SKM-1 (cell line): ENCODE measurements at regions not wholly inside any gene's neighbourhood (a gene's known extent, or its start where the extent isn't known, plus 50 kb on each side); places are given as distances from the start of the nearest gene placed in this dataset.
"Not testable (repeated sequence)": the region's sequence is repeated elsewhere in the genome, so short reads cannot be mapped to it uniquely, and the experiment has no call there.

Experiments used
- DNase-seq: peaks from one replicate; lab custom pipeline; 2025; ENCODE audit not compliant: unreplicated experiment; lab: John Stamatoyannopoulos, UW

DNA sequence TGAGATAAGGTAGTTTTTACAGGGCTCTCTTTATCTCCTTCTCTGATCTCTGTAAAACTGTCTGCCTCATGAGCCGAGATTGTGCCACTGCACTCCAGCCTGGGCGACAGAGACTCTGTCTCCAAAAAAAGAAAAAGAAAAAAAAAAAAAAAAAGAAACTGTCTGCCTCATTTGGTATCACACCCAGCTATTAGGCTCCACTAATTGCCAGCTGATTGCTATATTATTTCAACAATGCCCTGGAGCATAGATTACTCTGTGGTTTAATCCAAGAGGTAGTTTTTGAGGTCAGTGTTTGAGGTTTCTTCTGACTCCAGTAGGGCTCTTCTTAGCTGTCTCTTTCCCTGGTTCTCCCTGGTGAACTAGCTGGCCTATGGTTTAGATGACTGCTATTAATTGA, 268.1 kb upstream of the PLPP4 start:
- DNase-seq: no peak

DNA sequence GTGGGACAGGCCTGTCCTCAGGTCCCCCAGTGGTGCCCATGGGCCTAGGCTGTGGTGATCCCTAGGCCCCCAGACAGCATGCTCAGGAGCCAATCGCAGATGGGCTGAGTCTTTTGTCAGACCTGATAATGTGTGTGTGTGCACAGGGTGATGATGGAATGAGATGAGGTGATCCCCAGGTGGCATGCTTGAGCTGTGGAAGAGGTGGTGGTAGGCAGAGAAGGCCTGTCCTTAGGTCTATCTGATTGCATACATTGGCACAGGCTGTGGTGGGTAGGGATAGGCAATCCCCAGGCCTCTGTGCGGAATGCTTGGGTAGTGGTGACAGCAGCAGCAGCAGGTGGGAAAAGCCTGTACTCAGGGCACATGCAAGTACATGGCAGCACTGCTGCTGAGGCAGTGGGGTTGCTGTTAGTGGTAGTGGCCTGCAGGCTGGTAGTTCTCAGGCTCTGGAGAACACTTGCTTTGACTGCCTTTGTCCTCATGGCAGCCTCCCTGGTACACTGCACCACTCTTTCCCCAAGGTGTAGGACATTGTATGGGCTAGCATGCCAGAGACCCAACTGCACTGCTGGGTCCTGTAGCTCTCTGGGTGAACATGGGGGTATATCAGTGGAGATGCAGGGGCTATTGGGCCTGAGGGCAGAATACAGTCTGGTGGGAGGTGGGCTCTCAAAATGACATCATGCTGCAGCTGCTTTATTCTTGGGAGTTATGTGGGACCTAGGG, 260.9 kb upstream of the PLPP4 start:
- no peak for DNase-seq

DNA sequence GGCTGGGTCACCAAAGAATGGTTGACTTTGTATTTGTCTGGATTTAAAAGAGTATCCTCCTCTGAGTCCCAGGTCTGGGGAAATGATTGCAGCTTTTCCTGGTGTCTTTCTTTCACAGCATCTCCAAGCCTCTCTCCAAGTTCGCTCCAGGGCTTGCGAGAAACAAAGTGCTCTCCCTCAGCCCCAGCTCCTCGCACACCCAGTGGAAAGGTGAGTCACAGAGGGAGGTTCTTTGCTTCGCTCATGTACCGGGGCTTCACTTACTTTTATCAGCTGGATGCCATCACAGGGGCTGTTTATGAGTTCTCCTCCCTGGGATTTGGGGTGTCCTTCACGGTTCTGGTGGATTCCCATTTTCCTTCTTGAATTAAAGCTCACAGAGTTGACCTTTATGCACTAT, 252.2 kb upstream of the PLPP4 start:
- no peak for DNase-seq

DNA sequence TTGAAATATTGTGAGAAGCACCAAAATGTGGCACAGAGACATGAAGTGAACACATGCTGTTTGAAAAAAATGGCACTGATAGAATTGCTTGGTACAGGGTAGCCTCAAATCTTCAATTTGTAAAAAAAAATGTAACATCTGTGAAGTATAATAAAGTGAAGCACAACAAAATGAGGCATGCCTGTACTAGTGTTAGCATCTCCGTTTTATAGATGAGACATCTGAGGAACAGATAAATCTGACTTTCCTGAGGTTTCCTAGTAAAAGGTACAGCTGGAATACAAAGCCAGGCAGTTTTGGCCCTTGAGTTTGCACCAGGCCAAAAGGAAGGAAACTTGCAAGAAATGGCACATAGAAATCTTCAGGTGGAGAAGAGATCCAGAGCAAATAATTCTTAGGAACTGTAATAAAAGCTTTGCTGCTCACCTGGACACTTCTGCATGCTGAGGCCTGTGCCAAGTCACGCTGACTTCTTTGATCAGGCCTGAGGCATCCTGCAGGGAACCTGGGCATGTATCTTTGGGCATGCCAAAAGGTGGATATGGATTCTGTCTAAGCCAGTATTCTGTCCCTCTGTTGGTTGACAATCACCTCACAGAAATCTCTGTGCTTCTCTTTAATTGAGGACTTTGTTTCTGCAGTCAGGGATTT, 251.5 kb upstream of the PLPP4 start:
- no peak for DNase-seq

DNA sequence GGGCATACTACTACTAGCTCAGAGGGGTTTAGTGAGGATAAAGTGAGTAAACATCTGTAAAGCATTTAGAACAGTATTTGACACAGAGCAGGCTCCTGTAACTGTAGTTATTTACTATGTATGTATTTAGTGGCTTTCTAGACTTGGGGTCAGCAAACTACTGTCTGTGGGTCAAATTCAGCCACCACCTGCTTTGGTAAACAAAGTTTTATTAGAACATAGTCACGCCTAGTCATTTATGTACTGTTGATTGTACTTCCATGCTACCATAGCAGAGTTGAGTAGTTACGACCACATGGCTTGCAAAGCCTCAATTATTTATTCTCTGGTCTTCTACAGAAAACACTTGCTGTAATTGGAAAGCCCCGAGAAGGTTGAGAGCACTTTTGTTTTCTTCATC, 248.5 kb upstream of the PLPP4 start:
- DNase-seq: no peak

DNA sequence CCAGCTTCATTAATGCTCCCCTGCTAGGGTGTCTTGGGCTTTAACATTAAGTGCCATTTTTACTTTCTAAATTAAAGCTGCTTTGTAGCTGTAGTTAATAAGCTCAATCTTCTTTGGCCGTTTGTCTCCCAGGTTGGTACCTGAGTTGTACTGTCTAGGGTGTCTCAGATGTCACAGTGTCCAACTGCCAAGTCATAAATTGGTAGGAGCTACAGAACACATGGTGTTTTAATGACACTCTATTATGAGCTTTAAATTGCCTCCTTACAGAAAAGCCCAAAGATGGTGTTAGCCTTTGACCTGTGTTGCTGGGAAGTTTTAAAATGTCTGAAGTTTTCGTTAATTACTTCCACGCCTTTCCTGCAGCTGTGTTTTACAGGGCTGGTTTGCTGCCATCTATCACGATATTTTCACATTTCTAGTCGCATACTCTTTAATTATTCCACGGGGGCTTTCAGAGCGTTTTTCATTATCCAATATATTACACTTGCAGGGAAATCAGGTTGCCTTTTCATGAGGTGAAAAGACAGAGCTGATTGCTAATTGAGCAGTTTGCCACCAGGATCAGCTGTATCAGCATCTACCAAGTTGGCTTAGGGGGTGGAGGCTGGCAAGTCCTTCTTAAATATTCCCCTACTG, 247.8 kb upstream of the PLPP4 start:
- DNase-seq: no peak

DNA sequence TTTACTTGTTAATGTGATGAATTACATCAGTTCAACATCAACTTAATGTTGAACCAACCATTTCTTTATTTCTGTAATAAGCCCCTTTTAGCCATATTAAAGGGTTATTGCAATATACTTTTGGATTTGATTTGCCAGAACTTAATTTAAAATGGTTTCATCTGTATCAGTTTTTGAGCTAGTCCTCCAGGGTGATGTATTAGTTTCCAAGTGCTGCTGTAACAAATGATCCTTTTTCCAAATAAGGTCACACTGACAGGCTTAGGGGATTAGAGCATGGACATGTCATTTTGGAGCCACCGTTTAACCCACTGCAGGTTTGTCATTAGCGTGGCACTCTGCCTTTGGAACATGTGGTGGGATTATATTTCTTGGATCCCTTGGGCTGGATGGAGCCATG, 244.8 kb upstream of the PLPP4 start:
- no peak for DNase-seq

DNA sequence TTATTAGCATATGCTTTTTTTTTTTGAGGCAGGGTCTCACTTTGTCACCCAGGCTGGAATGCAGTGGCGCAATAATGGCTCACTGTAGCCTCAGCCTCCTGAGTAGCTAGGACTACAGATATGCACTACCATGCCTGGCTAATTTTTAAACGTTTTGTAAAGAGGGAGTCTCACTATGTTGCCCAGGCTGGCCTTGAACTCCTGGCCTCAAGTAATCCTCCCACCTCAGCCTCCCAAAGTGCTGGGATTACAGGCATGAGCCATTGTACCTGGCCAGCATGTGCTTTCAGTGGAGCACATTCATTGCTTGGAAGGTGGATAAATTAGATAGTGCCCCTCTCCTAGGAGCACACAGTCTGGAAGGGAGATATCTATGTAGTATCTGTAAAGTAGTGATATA, 243.7 kb upstream of the PLPP4 start:
- not testable (repeated sequence) for DNase-seq

DNA sequence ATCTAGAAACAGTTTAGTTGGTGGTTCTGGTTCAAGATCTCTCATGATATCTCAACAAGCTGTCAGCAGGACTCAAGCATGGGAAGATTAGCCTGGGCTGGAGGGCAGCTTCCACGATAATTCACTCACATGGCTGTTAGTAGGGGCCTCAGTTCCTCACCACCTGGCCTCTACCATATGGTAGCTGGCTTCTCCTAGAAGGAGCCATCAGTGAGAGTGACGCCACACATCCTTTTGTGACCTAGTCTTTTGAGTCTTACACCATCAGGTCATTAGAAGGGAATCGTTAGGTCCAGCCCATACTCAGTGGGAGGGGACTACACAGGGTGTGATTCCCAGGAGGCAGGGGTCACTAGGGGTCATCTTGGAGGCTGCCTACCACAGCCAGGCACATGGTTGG, 239.3 kb upstream of the PLPP4 start:
- DNase-seq: no peak

DNA sequence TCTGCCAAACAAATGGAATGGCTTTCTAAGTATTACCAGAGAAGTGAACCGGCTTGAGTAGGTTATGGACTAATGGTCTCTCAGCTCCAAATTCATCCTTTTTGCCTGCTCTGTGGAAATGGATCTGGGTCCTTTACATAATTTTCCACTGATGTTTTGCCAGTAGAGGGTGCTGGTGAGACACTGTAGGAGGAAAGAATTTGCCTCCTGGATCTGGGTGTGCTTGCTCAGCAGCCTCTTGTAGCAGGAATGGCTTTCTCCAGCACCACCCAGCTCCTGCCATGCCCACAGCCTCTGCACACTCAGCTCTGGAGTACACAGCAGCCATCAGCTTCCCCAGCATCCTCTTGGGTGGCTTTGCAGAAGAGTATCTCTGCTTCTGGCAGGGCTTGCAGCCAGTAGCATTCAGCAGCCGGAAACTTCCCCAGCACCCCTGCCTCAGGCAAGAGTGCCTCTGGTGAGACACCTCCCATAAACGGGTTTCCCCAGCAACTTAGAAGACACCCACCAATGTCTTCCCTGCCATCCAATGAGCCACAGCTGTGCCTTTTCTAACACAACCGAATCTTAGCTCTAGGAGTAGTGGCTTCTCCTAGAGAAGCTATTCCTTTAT, 235.0 kb upstream of the PLPP4 start:
- peak; percentile 32 for DNase-seq

DNA sequence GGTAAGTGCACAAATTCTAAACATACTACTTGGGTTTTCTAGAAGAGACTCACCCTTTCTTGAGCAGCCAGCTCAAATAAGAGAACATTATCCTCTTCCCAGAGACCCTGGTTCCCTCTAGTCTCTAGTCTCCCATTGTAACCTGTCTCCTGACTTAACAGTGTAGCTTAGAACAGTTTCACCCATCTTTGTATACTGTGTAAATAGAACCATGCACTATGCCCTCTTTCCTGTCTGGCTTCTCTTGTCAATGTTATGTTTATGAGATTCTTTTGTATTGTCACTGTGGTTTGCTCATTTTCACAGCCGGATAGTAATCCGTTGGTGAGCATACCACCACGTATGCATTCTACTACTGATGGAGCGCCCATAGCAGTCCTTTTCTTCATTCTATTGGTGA, 227.4 kb upstream of the PLPP4 start:
- DNase-seq: no peak

DNA sequence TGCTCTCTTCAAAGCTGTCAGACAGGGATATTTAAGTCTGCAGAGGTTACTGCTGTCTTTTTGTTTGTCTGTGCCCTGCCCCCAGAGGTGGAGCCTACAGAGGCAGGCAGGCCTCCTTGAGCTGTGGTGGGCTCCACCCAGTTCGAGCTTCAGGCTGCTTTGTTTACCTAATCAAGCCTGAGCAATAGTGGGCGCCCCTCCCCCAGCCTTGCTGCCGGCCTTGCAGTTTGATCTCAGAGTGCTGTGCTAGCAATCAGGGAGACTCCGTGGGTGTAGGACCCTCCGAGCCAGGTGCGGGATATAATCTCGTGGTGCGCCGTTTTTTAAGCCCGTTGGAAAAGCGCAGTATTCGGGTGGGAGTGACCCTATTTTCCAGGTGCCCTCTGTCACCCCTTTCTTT, 217.3 kb upstream of the PLPP4 start:
- not testable (repeated sequence) for DNase-seq

DNA sequence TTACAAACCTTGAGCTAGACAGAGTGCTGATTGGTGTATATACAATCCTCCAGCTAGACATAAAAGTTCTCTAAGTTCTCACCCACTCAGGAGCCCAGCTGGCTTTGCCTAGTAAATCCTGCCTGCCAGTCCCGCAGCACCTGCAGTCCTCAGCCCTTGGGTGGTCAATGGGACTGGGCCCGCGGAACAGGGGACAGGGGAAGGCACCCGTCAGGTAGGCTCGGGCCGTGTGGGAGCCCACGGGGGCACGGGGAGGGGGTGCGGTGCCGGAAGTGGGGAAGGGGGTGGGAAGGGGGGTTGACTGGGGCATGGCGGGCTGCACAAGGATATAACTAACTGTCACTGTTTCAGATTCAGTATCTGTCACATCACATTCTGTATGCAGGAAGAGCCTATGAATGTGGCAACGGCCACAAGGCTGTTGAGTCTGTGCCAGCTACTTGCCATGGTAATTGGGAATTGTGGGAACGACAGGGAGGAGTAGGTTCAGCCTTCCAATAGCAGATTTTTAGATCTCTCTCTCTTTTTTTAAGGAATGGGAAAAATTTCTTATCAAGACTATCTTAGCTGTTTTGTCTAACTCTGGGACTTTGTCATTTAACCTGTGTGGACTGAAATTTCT, 205.1 kb upstream of the PLPP4 start:
- DNase-seq: no peak

DNA sequence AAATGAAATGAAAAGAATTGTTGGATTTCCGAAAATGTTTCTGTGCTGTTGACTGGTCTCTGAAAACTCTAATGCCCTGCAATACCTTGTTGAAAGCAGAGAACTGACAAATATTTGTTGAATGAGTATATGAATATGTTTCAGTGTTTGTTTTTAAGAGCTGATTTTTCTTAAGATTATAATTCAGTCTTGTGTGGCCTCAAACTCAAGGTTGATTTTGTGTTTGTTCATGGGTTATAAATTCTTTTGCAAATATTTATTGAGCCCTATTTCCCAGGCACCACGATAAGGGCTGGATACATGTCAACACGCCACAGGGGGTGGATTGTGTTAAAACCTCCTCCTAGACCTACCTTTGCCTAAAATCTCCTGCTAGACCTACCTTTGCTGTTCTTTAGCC, 203.9 kb upstream of the PLPP4 start:
- DNase-seq: no peak

DNA sequence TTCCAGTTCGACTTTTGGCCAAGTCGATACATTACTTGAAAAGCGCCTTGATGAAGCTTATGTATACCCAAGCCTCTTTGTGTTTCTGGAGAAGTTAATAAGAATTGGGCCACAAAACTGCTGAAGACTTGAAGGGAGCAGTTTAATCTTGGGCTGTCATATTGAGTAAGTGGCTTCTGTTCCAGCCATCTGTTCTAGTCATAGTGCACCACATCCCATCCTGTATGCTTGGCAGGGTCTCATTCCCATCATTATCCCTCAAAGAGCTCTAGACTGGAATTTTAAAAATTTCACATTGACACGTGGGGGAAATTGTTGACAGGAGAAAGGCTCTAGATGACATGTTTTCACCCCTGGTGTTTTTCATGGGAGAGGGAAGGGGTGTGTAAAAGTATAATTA, 196.6 kb upstream of the PLPP4 start:
- DNase-seq: no peak

DNA sequence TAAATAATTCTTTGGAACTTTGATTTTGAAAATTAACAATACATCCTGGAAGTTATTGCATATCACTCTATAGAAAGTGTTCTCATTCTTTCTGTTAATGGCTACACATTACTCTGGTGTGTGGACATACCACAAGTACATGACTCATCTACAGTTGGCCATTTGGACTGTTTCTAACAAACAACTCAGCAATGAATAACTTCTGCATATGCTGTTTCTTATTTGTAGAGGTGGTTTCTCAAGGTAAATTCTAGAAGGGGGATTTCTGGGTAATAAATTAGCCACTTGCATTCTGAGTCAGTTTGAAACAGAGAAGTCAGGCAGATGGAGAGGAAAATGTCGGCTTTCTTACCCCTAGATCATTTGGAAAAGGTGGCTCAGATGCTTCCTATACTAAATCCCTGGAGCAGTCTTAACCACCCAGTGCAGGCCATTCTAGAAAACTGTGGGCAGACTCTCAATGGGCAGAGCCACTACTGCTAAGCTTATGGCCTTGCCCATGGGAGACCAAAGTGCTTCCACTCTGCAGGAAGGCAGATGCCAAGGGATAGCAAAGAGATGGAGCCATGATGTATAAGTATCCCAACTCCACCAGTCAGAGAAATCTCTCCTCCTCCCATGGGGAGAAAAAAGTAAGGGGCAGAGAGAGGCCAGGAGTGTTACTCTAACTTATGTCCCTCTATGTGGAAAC, 194.0 kb upstream of the PLPP4 start:
- DNase-seq: no peak

DNA sequence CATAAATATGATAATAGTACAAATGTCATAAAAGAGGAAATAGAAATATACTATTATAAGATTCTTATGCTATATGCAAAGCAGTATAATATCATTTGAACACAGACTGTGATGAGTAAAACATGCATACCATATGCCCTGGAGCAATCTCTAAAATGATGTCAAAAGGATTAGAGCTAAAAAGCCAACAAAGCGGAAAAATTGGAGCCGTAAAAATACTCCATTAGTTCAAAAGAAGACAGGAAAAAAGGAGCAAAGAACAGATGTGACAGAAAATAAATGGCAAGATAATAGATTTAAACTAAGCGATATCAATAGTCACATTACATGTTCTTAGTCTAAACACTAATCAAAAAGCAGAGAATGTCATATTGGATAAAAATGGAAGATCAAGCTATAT, 191.0 kb upstream of the PLPP4 start:
- DNase-seq: no peak

DNA sequence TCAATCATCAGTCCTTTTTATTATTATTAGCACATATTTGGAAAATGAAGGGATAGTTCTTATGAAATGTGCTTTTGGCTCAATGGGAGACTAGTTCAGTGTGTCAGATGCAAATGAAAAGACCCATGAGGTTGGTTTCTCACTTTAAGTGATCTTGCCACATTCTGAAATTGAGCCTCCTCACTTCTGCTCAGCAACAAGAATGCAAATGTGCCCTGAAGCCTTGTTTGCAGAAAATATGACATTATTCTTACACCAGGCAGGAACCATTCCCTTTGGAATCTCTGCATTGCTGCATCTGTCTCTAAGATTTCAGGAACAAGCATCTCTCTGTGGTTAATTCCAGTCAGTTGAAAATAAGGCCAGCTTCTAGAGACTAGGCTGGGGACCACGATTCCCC, 186.1 kb upstream of the PLPP4 start:
- no peak for DNase-seq

DNA sequence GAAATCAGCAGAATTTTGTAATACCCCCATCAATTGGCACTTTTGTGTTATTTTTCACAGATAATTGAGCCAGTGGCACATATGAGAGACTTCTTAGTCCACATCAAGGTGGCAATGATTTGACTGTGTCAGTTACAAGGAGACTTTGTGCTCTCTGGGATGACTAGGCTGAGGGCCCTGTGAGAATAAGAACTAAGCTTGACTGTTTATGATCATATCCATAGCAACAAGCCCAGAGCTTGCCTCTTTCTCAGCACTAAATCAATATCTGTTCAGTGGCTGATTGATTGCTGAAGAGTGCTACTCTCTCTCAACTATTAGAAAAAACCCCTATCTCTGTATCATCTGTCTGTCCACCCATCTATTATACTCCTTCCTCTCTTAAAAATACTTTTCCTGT, 185.3 kb upstream of the PLPP4 start:
- DNase-seq: no peak

DNA sequence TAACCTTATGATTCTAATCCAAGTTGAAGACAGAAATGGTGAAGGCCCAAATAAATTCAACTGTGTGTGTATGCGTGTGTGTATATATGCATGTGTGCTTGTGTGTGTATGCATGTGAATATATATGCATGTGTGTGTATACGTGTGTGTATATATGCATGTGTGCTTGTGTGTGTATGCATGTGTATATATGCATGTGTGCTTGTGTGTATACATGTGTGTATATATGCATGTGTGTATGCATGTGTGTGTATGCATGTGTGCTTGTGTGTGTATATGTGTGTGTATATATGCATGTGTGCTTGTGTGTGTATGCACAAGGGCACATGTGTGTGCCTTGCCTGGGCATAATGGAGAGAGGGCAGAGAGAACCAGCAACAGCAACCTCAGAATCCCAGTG, 184.7 kb upstream of the PLPP4 start:
- DNase-seq: no peak

DNA sequence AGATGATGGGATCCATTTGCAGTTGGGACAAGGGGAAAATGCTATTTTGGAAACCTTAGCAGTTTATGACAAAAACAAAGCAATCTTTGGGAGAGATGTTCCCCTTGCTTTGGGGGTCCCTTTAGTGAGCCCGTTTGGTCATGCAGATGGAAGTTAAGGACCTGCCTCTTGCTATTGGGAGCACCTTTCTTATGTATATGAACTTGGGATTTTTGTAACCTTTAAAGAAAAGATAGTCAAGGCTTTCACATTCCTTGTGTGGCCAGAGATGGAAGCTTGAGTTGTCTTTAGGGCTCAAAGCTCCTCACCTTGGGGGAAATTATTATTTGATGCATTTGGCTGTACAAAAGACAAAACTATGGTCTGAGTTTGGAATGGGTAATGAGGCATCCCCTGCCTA, 179.0 kb upstream of the PLPP4 start:
- DNase-seq: no peak
